ENCODE measurements at regions not wholly inside any gene's neighbourhood (a gene's known extent, or its start where the extent isn't known, plus 50 kb on each side); places are given as distances from the start of the nearest gene placed in this dataset.

GRCh38 chr7:25369786-25370185 is 141.5 kb upstream of the NPVF start:
- DNase-seq (ENCODE audit: insufficient read length) (no peak), FAIRE-seq (no peak)
- no peak for TF ChIP-seq POLR2AphosphoS5 (IDR thresholded peaks at IDR 0.05; ENCODE audit: low read depth, low read length)

- DNase-seq (ENCODE audit: insufficient read length) = no peak
- TF ChIP-seq POLR2A (IDR thresholded peaks at IDR 0.05; ENCODE audit: low read depth, low read length) = no peak
- TF ChIP-seq TAF1 (IDR thresholded peaks at IDR 0.05; ENCODE audit: borderline replicate concordance, low read depth, low read length) = no peak
- TF ChIP-seq POLR2AphosphoS5 (IDR thresholded peaks at IDR 0.05; ENCODE audit: low read depth, low read length) = no peak
- FAIRE-seq = no peak
Observed at GRCh38 chr7:25371972-25372371, 143.7 kb upstream of the NPVF start.

GRCh38 chr7:25375805-25376600 is 147.7 kb upstream of the NPVF start:
- DNase-seq (ENCODE audit: insufficient read length) (no peak), FAIRE-seq (no peak)
- TF ChIP-seq TAF1 (IDR thresholded peaks at IDR 0.05; ENCODE audit: borderline replicate concordance, low read depth, low read length) (no peak), POLR2A (IDR thresholded peaks at IDR 0.05; ENCODE audit: low read depth, low read length) (no peak), POLR2AphosphoS5 (IDR thresholded peaks at IDR 0.05; ENCODE audit: low read depth, low read length) (no peak)

- TF ChIP-seq TAF1 (IDR thresholded peaks at IDR 0.05; ENCODE audit: borderline replicate concordance, low read depth, low read length) (no peak), POLR2AphosphoS5 (IDR thresholded peaks at IDR 0.05; ENCODE audit: low read depth, low read length) (no peak), POLR2A (IDR thresholded peaks at IDR 0.05; ENCODE audit: low read depth, low read length) (no peak)
- DNase-seq (ENCODE audit: insufficient read length) = no peak
- FAIRE-seq = no peak
Observed at GRCh38 chr7:25379351-25380300, 151.3 kb upstream of the NPVF start.

GRCh38 chr7:25381818-25382589 is 153.7 kb upstream of the NPVF start:
- no peak for DNase-seq (ENCODE audit: insufficient read length)
- no peak for FAIRE-seq
- no peak for TF ChIP-seq POLR2A (IDR thresholded peaks at IDR 0.05; ENCODE audit: low read depth, low read length)
- TF ChIP-seq TAF1 (IDR thresholded peaks at IDR 0.05; ENCODE audit: borderline replicate concordance, low read depth, low read length) = no peak
- TF ChIP-seq POLR2AphosphoS5 (IDR thresholded peaks at IDR 0.05; ENCODE audit: low read depth, low read length) = no peak

GRCh38 chr7:25382869-25383268 is 154.6 kb upstream of the NPVF start:
- DNase-seq (ENCODE audit: insufficient read length) (no peak), FAIRE-seq (no peak)
- TF ChIP-seq POLR2A (IDR thresholded peaks at IDR 0.05; ENCODE audit: low read depth, low read length) = no peak
- no peak for TF ChIP-seq TAF1 (IDR thresholded peaks at IDR 0.05; ENCODE audit: borderline replicate concordance, low read depth, low read length)
- no peak for TF ChIP-seq POLR2AphosphoS5 (IDR thresholded peaks at IDR 0.05; ENCODE audit: low read depth, low read length)

- TF ChIP-seq TAF1 (IDR thresholded peaks at IDR 0.05; ENCODE audit: borderline replicate concordance, low read depth, low read length) (no peak), POLR2A (IDR thresholded peaks at IDR 0.05; ENCODE audit: low read depth, low read length) (no peak), POLR2AphosphoS5 (IDR thresholded peaks at IDR 0.05; ENCODE audit: low read depth, low read length) (no peak)
- DNase-seq (ENCODE audit: insufficient read length) = no peak
Observed at GRCh38 chr7:25383402-25383801, 155.1 kb upstream of the NPVF start.

GRCh38 chr7:25384788-25385505 is 156.7 kb upstream of the NPVF start:
- FAIRE-seq = no peak
- no peak for TF ChIP-seq POLR2A (IDR thresholded peaks at IDR 0.05; ENCODE audit: low read depth, low read length)
- TF ChIP-seq TAF1 (IDR thresholded peaks at IDR 0.05; ENCODE audit: borderline replicate concordance, low read depth, low read length) = no peak
- no peak for DNase-seq (ENCODE audit: insufficient read length)

More at GRCh38 chr7:25383402-25383801, 155.1 kb upstream of the NPVF start:
- FAIRE-seq = no peak

GRCh38 chr7:25385506-25386136 is 157.3 kb upstream of the NPVF start:
- no peak for DNase-seq (ENCODE audit: insufficient read length)
- TF ChIP-seq POLR2AphosphoS5 (IDR thresholded peaks at IDR 0.05; ENCODE audit: low read depth, low read length) (no peak), POLR2A (IDR thresholded peaks at IDR 0.05; ENCODE audit: low read depth, low read length) (no peak), TAF1 (IDR thresholded peaks at IDR 0.05; ENCODE audit: borderline replicate concordance, low read depth, low read length) (no peak)
- FAIRE-seq = no peak

- no peak for DNase-seq (ENCODE audit: insufficient read length)
- TF ChIP-seq TAF1 (IDR thresholded peaks at IDR 0.05; ENCODE audit: borderline replicate concordance, low read depth, low read length) (no peak), POLR2A (IDR thresholded peaks at IDR 0.05; ENCODE audit: low read depth, low read length) (no peak), POLR2AphosphoS5 (IDR thresholded peaks at IDR 0.05; ENCODE audit: low read depth, low read length) (no peak)
- no peak for FAIRE-seq
Observed at GRCh38 chr7:25386311-25386744, 158.0 kb upstream of the NPVF start.
